ENCODE measurements at regions not wholly inside any gene's neighbourhood (a gene's known extent, or its start where the extent isn't known, plus 50 kb on each side); places are given as distances from the start of the nearest gene placed in this dataset.
A peak's percentile ranks its signal among the peaks of the same experiment; 100 is the strongest.

DNA sequence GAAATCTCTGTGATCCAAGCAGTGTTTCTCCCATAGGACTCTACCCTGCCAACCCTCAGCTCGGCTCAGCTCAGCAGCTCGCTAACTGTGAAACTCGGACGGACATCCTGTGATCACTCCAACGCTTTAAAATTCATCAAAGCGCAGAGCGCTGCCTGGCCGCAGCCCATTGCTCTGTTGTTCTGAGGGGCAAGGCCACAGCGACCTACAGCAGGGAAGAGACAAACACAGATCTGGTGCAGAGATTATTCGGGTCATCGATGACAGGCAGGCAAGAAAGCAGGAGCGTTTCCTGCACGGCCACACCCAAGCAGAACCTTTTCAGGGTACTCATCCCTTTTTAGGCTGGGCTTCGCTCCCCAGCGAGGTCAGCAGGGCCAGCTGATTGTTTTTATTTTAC lies 72.1 kb downstream of the INSIG1 start:
- H3K4me1 ChIP-seq (ENCODE audit: control insufficient read depth in 2 of 2, insufficient read depth in 1 of 2, low read depth in 1 of 2, low read length in 2 of 2): peaks cover 2 to 13% of the 10 kb centered on the region in 2 donors
- no peak overlapping the region for H3K14ac ChIP-seq (ENCODE audit: low read length)
- no peaks in the 10 kb centered on the region for H3K36me3 ChIP-seq (replicated peaks in 1 of 2; ENCODE audit: control insufficient read depth in 2 of 2, insufficient read depth in 2 of 2, low read length in 2 of 2)
- H4K91ac ChIP-seq (ENCODE audit: low read depth, low read length, poor library complexity): no peak overlapping the region
- no peaks in the 10 kb centered on the region for H3K79me1 ChIP-seq (ENCODE audit: low read depth, low read length)
- H3K27me3 ChIP-seq (ENCODE audit: control insufficient read depth in 3 of 3, insufficient read depth in 3 of 3, low read depth in 1 of 3, low read length in 3 of 3): peaks cover 40 to 72% (median 59%) of the 10 kb centered on the region in 3 experiments
- H2AFZ ChIP-seq (ENCODE audit: low read length): no peak overlapping the region
- H3K27ac ChIP-seq (replicated peaks; ENCODE audit: low read length): no peak overlapping the region
- no peak for DNase-seq (ENCODE audit: low spot score)
- H3K4ac ChIP-seq (ENCODE audit: low read length): no peak overlapping the region
- no peak overlapping the region for H2BK12ac ChIP-seq (ENCODE audit: low read length)
- no peak overlapping the region for H2BK15ac ChIP-seq (ENCODE audit: low read length)
- H2BK5ac ChIP-seq (ENCODE audit: low read length): no peak overlapping the region
- no peak overlapping the region for H2BK120ac ChIP-seq (ENCODE audit: low read depth, low read length)
- peak overlapping the region in 1 of 2 donors; percentile 6 for H3K4me3 ChIP-seq (ENCODE audit: low read length in 2 of 2)
- H3K18ac ChIP-seq (ENCODE audit: low read length): no peak overlapping the region
- H3K9me3 ChIP-seq (replicated peaks in 1 of 2; ENCODE audit: control insufficient read depth in 2 of 2, insufficient read depth in 1 of 2, low read depth in 1 of 2, low read length in 2 of 2): peaks cover 0 to 8% of the 10 kb centered on the region in 2 donors
- WGBS, 2 donors (ENCODE audit: extremely low coverage in 2 of 2, insufficient read length in 2 of 2, insufficient replicate concordance in 1 of 2): no CpG with 5 or more reads among the region's 15 CpGs
- H2AK5ac ChIP-seq (ENCODE audit: low read depth, low read length): no peak overlapping the region
- no peak overlapping the region for H3K9ac ChIP-seq (ENCODE audit: low read depth, low read length, poor library complexity)
- H3K23ac ChIP-seq (ENCODE audit: low read depth, low read length, poor library complexity): no peak overlapping the region
- H3K4me2 ChIP-seq (ENCODE audit: insufficient read depth, low read length, poor library complexity, severe bottlenecking): no peak overlapping the region
- H4K8ac ChIP-seq (ENCODE audit: low read depth, low read length): no peak overlapping the region

DNA sequence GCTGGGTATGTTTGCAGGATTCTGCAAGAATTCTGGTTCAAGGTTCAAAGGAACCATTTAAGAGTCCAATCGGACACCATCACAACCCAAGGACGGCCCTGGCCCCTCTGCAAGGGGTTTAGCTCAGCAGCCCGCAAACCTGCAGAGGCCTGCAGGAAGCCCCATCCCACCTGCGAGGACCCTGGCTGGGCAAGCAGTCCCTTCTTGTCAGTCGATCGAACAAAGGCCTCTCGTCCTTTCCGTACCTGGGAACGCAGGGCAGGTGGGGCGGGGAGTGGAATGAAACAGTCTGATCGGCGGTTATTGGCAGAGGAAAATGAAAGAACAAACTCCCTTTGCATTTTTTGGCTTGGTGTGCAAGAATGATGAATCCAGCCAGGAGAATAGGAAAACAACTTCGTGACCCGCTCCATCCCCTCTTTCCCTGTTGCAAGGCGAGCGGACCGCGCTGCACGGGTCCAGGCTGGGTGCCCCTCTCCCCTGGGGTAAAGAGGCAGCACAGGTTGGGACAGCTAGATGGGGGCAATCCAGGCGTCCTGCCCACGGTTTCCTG lies 73.7 kb downstream of the INSIG1 start:
- WGBS, 2 donors (ENCODE audit: extremely low coverage in 2 of 2, insufficient read length in 2 of 2, insufficient replicate concordance in 1 of 2): no CpG with 5 or more reads among the region's 21 CpGs
- Histone ChIP-seq H3K9me3 (replicated peaks in 1 of 2; ENCODE audit: control insufficient read depth in 2 of 2, insufficient read depth in 1 of 2, low read depth in 1 of 2, low read length in 2 of 2) (peaks cover 6 to 8% of the 10 kb centered on the region in 2 donors), H2AK5ac (ENCODE audit: low read depth, low read length) (peak overlapping the region; percentile 65), H3K4ac (ENCODE audit: low read length) (no peak overlapping the region), H4K91ac (ENCODE audit: low read depth, low read length, poor library complexity) (no peak overlapping the region), H2AFZ (ENCODE audit: low read length) (peak overlapping the region; percentile 29), H3K14ac (ENCODE audit: low read length) (no peak overlapping the region), H3K9ac (ENCODE audit: low read depth, low read length, poor library complexity) (peak overlapping the region; percentile 44), H3K27ac (replicated peaks; ENCODE audit: low read length) (no peak overlapping the region), H3K18ac (ENCODE audit: low read length) (no peak overlapping the region), H3K4me1 (ENCODE audit: control insufficient read depth in 2 of 2, insufficient read depth in 1 of 2, low read depth in 1 of 2, low read length in 2 of 2) (peaks cover 0 to 15% of the 10 kb centered on the region in 2 donors), H2BK120ac (ENCODE audit: low read depth, low read length) (no peak overlapping the region), H3K4me2 (ENCODE audit: insufficient read depth, low read length, poor library complexity, severe bottlenecking) (no peak overlapping the region), H2BK5ac (ENCODE audit: low read length) (no peak overlapping the region), H3K27me3 (ENCODE audit: control insufficient read depth in 3 of 3, insufficient read depth in 3 of 3, low read depth in 1 of 3, low read length in 3 of 3) (peaks cover 52 to 79% (median 75%) of the 10 kb centered on the region in 3 experiments), H3K79me1 (ENCODE audit: low read depth, low read length) (no peaks in the 10 kb centered on the region), H3K36me3 (replicated peaks in 1 of 2; ENCODE audit: control insufficient read depth in 2 of 2, insufficient read depth in 2 of 2, low read length in 2 of 2) (no peaks in the 10 kb centered on the region), H2BK12ac (ENCODE audit: low read length) (no peak overlapping the region), H3K4me3 (ENCODE audit: low read length in 2 of 2) (no peak overlapping the region), H3K23ac (ENCODE audit: low read depth, low read length, poor library complexity) (peak overlapping the region; percentile 91), H4K8ac (ENCODE audit: low read depth, low read length) (no peak overlapping the region), H2BK15ac (ENCODE audit: low read length) (no peak overlapping the region)
- no peak for DNase-seq (ENCODE audit: low spot score)

DNA sequence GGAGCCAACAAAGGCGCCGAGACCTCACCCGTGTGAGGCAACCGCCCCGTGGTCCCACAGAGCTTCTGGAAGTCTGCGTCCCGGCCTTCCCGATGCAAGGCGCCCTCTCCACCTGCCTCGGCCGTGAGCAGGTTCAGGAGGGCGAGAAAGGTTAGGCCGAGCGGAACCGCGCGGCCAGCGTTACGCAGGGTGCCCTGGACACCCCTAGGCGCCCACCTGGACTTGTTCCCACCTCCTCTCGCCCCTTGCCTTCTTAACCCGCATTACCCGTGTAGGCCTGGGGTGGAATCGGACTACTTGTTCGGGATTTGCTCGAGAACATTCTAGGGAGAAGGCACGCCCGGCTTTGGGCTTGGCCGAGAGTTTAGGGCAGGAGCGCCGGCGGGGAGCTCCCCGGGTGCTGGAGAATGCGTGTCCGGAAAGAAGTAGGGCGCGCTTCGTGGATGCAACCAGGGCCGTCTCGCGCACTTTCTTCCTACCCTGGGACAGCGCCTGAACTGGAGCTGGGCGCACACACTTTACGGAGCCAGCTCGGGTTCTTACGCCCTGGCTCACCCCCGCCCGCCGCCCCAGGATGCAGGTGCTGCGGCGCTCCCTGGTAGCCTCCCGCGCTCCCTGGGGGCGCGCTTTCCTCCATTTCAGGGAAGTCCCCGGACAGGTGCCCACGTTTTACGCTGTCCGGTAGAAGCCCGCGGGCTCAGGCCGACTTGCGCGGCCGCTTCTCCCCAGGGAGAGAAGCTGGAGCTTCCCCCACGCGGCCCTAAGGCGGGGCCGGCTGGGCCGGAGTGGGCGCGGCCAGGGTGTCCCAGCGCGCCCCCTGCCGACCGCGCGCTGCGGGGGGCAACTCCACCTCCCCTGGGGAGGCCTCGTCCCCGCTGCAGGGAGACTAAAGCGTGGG lies 74.5 kb downstream of the INSIG1 start:
- Histone ChIP-seq H3K4me2 (ENCODE audit: insufficient read depth, low read length, poor library complexity, severe bottlenecking) (peak overlapping the region; percentile 11), H3K9ac (ENCODE audit: low read depth, low read length, poor library complexity) (peak overlapping the region; percentile 44), H3K36me3 (replicated peaks in 1 of 2; ENCODE audit: control insufficient read depth in 2 of 2, insufficient read depth in 2 of 2, low read length in 2 of 2) (no peaks in the 10 kb centered on the region), H3K4ac (ENCODE audit: low read length) (no peak overlapping the region), H2BK15ac (ENCODE audit: low read length) (no peak overlapping the region), H3K9me3 (replicated peaks in 1 of 2; ENCODE audit: control insufficient read depth in 2 of 2, insufficient read depth in 1 of 2, low read depth in 1 of 2, low read length in 2 of 2) (peaks cover 6 to 8% of the 10 kb centered on the region in 2 donors), H2BK12ac (ENCODE audit: low read length) (no peak overlapping the region), H3K18ac (ENCODE audit: low read length) (peak overlapping the region; percentile 76), H2BK120ac (ENCODE audit: low read depth, low read length) (no peak overlapping the region), H4K8ac (ENCODE audit: low read depth, low read length) (no peak overlapping the region), H3K27ac (replicated peaks; ENCODE audit: low read length) (no peak overlapping the region), H4K91ac (ENCODE audit: low read depth, low read length, poor library complexity) (no peak overlapping the region), H3K79me1 (ENCODE audit: low read depth, low read length) (no peaks in the 10 kb centered on the region), H3K23ac (ENCODE audit: low read depth, low read length, poor library complexity) (peak overlapping the region; percentile 91), H3K14ac (ENCODE audit: low read length) (no peak overlapping the region), H3K27me3 (ENCODE audit: control insufficient read depth in 3 of 3, insufficient read depth in 3 of 3, low read depth in 1 of 3, low read length in 3 of 3) (peaks cover 52 to 86% (median 81%) of the 10 kb centered on the region in 3 experiments), H3K4me3 (ENCODE audit: low read length in 2 of 2) (no peak overlapping the region), H2BK5ac (ENCODE audit: low read length) (no peak overlapping the region), H2AK5ac (ENCODE audit: low read depth, low read length) (peak overlapping the region; percentile 65), H3K4me1 (ENCODE audit: control insufficient read depth in 2 of 2, insufficient read depth in 1 of 2, low read depth in 1 of 2, low read length in 2 of 2) (peaks cover 0 to 15% of the 10 kb centered on the region in 2 donors), H2AFZ (ENCODE audit: low read length) (peak overlapping the region; percentile 29)
- no peak for DNase-seq (ENCODE audit: low spot score)
- WGBS, 2 donors (ENCODE audit: extremely low coverage in 2 of 2, insufficient read length in 2 of 2, insufficient replicate concordance in 1 of 2): no CpG with 5 or more reads among the region's 82 CpGs

DNA sequence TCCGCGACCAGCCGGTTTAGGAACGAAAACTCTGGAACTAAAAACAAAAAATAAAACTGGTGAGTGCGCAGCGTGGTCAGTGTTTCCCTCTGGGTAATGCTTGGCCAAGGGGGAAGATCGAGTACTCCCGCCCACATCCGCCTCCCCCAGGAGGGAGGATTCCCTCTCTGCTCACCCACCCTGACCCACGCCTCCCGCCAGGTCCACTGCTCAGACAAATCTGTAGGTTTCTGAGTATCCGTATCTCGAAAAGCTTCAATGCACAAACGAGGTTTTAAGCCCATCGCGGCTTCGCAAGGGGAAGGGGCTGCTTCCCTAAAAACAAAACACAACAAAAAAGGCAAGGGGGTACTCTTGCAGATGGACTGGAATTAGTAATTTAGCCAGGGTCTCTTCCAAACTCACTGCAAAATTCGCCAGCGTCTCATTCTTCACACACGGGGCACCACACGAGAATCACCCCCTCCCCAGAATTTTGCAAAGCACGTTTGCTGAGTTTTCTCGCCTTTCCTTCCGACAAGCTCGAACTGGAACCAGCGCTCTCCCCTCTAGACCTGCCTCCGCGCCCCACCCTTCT lies 75.2 kb downstream of the INSIG1 start:
- H3K4ac ChIP-seq (ENCODE audit: low read length): no peak overlapping the region
- H2AK5ac ChIP-seq (ENCODE audit: low read depth, low read length): peak overlapping the region; percentile 18
- no peak overlapping the region for H3K14ac ChIP-seq (ENCODE audit: low read length)
- H3K18ac ChIP-seq (ENCODE audit: low read length): peak overlapping the region; percentile 46
- H3K9me3 ChIP-seq (replicated peaks in 1 of 2; ENCODE audit: control insufficient read depth in 2 of 2, insufficient read depth in 1 of 2, low read depth in 1 of 2, low read length in 2 of 2): peaks cover 6 to 8% of the 10 kb centered on the region in 2 donors
- H4K91ac ChIP-seq (ENCODE audit: low read depth, low read length, poor library complexity): no peak overlapping the region
- no peak overlapping the region for H4K8ac ChIP-seq (ENCODE audit: low read depth, low read length)
- H3K23ac ChIP-seq (ENCODE audit: low read depth, low read length, poor library complexity): peak overlapping the region; percentile 47
- H3K4me3 ChIP-seq (ENCODE audit: low read length in 2 of 2): no peak overlapping the region
- H3K9ac ChIP-seq (ENCODE audit: low read depth, low read length, poor library complexity): no peak overlapping the region
- no peak overlapping the region for H3K27ac ChIP-seq (replicated peaks; ENCODE audit: low read length)
- H2AFZ ChIP-seq (ENCODE audit: low read length): peak overlapping the region; percentile 82
- no peak overlapping the region for H3K4me2 ChIP-seq (ENCODE audit: insufficient read depth, low read length, poor library complexity, severe bottlenecking)
- DNase-seq (ENCODE audit: low spot score): no peak
- no peak overlapping the region for H2BK5ac ChIP-seq (ENCODE audit: low read length)
- H3K79me1 ChIP-seq (ENCODE audit: low read depth, low read length): no peaks in the 10 kb centered on the region
- no peak overlapping the region for H2BK12ac ChIP-seq (ENCODE audit: low read length)
- no peak overlapping the region for H2BK120ac ChIP-seq (ENCODE audit: low read depth, low read length)
- peaks cover 0 to 15% of the 10 kb centered on the region in 2 donors for H3K4me1 ChIP-seq (ENCODE audit: control insufficient read depth in 2 of 2, insufficient read depth in 1 of 2, low read depth in 1 of 2, low read length in 2 of 2)
- H3K27me3 ChIP-seq (ENCODE audit: control insufficient read depth in 3 of 3, insufficient read depth in 3 of 3, low read depth in 1 of 3, low read length in 3 of 3): peaks cover 58 to 93% (median 88%) of the 10 kb centered on the region in 3 experiments
- WGBS, 2 donors (ENCODE audit: extremely low coverage in 2 of 2, insufficient read length in 2 of 2, insufficient replicate concordance in 1 of 2): no CpG with 5 or more reads among the region's 28 CpGs
- no peaks in the 10 kb centered on the region for H3K36me3 ChIP-seq (replicated peaks in 1 of 2; ENCODE audit: control insufficient read depth in 2 of 2, insufficient read depth in 2 of 2, low read length in 2 of 2)
- no peak overlapping the region for H2BK15ac ChIP-seq (ENCODE audit: low read length)

Data from neuronal stem cell (in vitro differentiated cells).